GM21515 (cell line): ENCODE measurements at regions not wholly inside any gene's neighbourhood (a gene's known extent, or its start where the extent isn't known, plus 50 kb on each side); places are given as distances from the start of the nearest gene placed in this dataset.

ENCODE experiments used
- ATAC-seq: cut with Tn5 transposase; IDR thresholded peaks from one replicate; pipeline ENCODE4 v1.9.1; 2021; ENCODE audit not compliant: unreplicated experiment

DNA sequence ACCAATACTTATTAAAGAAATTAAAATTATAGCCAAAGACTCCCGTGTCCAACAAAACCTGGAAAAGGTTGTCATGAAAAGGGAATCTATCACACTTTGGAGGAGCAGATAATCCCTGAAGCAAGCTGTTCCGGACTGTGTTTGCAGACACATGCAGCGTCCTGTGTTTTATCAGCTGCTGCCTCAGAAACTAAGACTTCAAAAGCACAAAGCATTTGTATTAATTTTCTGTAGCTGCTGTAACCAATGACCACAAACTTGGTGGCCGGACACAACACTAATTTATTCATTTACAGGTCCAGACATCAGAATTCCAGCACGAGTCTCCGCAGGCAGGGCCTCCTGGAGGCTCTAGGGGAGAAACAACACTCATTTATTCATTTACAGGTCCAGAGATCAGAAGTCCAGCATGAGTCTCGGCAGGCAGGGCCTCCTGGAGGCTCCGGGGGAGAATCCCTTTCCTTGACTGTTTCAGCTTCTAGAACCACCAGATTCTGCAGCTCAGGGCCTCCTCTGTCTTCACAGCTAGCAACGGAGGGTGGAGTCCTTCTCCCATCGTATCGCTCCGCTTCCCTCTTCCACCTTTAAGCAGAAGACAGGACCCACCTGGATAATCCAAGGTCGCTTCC lies 465.3 kb downstream of the BRD1 start:
- no peak for ATAC-seq

DNA sequence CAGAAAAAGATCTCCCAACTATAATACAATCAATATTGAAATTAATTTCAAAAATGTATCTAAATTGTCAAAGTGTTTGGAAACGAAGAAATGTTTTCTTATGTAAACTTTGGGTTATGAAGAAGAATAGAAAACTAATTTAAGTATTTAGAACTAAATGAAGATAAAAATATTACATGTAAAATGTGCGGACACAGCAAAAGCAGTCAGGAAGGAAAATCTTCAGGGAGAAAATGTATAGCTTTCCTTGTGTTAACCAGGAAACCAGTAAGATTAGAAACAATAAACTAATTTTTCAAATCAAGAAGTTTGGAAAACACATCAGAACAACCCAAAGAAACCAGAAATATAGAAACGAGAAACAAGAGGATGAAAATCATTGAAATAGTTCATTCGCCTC lies 466.5 kb downstream of the BRD1 start:
- ATAC-seq = no peak

DNA sequence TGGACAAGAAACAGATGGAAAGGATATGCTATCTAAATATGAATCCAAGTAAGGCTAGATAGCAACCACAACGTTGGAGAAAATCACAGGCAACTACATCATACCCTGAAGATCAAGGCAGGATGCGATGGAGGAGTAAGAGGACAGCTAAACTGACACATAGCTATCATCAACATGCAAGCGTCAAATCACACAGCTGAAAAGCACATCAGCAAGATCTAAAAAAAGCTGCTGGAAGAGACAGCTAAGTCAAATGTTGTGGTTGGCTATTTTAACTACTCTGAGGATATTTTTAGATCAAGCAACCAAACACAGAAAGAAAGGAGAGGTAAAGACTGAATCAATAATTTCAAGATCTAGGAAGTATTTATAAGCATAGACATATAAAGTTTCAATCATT lies 466.9 kb downstream of the BRD1 start:
- no peak for ATAC-seq

DNA sequence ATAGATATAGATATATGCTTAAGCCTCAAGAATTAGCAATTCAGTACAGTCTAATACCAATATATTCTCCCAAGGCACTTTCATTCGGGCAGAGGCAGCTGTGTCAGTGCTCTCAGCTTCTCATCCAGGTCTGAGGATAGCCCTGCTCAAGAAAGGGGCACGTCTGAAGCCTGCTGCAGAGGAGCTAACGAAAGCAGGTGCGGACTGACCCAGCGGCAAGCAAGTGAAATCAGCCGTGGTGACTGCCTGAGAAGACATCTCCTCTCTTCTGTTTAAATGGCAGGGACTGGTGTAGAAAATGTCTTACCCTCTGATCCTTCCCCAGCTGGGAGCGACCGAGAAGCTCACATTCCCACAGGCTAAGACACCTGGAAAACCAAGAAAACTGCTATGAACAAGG lies 468.6 kb downstream of the BRD1 start:
- no peak for ATAC-seq

DNA sequence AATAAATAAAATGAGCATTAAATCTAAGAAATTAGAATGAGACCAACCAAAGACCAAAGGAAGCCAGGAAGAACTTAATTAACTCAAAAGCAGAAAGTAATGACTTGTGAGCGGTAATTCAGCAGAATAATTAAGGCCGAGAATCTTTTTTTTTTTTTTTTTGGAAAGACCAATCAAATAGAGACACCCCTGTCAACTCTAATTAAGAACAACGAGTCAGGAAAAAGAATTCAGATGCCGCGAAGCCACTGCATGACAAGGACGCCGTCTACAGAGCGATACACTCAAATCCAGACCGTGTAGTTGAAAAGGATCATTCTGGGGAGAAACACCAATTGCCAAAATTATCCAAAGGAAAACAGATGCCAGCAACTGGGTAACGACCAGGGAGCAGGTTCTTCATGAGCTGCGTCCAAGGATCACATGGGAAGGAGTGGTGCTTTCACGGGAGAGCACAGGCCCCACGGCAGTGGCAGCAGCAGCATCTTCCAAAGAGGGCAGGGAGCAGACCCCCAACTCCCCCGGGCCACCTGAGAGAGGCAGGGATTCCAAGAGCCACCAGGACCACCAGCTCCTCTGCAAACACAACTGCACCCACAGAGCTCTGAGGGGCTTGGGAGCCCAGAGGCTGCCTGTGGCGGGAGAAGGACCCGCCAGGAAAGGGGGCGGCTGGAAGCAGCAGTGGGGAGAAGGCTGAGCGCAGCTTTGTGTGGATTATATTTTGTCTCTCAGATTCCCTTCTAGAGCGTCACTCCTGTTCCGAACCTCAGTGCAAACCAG lies 469.8 kb downstream of the BRD1 start:
- no peak for ATAC-seq

DNA sequence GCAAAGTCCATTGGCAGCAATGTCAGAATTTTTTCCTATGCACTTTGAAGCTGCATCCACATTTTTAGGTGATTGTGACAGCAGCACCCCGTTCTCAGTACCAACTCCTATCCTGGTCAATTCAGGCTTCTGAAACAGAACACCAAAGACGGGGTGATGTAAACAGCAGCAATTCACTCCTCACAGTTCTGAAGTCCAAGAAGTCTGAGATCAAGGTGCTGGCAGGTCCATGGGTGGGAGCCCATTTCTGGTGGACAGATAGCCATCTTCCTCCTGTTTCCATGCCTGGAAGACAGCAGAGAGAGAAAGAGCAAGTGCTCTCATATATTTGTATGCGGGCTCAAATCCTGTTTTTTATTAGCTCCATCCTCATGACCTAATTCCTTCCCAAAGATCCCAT lies 471.2 kb downstream of the BRD1 start:
- ATAC-seq = no peak

DNA sequence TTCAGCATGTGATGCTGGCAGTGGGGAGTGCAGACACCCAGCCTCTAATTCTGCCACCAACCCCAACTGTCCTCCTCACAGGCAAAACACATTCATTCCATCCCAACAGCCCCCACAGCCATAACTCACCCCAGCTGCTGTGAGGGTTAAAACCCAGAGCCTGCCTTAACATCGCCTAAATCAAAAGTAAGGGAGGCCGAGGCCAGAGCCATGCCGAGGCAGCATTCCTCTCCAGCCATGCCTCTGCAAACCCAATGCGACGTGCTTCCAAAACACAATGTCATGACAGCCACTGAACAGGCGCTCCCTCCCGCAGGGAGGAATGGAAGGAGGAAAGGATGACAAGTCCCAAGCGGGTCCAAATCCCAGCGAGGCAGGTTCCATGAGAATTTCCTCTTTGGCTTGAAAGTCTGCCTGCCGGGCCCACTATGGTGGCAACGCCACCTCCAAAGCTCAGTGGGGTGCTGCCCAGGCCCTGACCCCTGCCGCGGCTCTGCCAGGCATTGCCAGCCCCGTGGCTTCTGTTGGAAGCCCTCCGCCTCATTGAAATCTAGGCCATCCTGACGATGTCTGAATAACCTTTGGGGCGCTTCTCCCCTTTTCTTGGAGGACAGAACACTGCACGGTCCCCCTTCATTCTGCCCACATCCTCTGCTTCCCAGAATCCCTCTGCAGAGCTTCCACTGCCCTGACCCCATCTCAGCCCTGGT lies 472.3 kb downstream of the BRD1 start:
- no peak for ATAC-seq

DNA sequence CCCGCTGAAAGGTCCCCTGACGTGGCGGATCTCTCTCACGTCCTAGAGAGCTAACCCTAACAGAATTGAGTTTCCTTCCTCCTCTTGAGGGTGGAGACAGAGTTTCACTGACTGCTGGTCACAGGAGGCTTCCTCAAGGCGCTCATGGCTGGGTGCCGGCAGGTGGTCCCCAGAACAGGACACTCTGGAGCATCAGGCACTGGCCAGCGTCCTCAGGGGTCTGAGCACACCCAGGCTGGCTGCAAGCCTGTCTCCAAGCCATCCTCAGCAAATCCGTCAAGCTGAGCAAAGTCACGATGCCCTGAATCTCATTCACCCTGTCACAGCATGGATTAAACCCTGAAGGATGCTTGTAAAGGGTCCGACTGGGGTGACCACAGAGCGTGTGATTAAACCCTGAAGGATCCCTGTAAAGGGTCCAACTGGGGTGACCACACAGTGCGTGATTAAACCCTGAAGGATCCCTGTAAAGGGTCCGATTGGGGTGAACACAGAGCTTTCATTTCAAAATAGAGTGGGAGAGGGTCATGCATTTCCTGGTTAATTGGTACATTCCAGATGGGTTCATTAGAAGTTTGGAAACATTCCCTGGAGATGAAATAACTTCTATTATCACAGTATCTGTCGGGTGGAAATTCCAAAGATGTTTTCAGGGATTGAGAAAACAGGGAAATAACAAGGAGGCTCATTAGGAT lies 473.0 kb downstream of the BRD1 start:
- ATAC-seq = no peak

DNA sequence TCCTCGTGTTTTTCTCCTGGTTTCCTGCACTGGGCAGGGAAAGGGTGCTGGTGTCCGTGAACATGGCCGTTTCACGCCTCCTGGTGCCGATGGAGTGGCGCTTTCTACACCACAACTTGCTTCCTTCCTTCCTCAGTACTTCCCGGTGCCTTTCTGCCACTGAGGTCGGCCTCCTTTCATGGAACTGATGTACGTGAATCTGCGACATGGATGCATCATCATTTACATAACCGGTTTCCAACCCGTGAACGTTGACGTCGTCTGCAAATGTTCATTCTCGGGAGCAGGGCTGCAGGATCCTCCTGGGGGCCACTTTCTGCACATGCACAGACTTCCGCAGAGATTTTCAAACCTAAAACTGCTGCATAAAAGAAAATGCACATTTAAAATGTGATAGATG lies 474.4 kb downstream of the BRD1 start:
- ATAC-seq = no peak

DNA sequence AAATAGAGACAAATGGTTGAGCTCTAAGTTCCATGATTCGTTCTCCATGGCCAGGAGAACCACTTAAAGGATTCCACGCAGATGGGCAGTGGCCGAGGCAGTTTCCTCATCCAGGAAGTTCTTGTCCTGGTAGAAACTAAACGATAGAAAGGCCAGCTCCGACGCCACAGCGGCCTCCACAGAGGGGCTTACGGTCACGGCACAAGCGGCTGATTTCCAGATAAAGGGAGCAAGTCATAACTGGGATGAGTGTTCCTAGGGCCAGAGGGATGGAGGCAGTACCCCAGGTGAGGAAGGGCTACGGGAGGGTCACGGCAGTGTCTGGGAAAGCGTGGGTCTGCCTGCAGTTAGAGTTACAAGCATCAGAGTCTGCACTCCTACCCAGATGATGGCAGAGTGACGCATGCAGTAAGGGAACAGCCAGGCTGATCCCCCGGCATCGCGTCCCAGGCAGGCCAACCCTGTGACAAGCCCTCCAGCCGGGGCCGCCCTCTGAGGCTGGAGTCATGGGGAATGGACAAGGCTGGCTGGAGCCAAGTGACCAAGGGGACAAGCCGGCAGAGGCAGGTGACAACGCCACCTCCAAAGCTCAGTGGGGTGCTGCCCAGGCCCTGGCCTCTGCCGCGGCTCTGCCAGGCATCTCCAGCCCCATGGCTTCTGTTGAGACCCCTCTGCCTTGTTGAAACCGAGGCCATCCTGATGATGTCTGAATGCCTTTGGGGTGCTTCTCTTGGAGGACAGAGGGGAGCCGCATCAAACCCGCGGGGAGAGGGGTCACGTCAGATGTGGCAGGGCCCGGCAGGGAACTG lies 475.1 kb downstream of the BRD1 start:
- ATAC-seq = no peak

DNA sequence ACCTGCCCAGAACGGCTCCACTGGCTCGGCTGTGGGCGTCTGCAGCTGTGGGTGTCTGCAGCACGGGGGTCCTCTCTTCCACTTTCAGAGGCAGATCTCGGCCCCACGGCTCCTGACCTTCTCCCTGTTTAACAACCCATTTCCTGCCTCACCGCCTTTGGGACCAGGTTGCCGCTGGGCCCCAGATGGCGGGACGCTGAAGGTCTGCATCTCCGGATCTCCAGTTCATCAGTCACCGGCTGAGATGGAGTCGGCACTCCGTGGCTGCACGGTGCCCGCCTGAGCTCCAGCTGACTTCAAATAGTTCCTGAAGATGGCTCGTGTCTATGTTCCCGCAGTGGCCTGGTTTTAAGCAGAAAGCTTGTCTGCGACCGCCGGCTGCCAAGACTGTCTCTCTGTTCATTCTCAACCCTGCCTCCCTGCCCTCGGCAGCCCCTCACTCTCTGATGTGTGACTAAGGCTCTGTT lies 475.9 kb downstream of the BRD1 start:
- no peak for ATAC-seq

DNA sequence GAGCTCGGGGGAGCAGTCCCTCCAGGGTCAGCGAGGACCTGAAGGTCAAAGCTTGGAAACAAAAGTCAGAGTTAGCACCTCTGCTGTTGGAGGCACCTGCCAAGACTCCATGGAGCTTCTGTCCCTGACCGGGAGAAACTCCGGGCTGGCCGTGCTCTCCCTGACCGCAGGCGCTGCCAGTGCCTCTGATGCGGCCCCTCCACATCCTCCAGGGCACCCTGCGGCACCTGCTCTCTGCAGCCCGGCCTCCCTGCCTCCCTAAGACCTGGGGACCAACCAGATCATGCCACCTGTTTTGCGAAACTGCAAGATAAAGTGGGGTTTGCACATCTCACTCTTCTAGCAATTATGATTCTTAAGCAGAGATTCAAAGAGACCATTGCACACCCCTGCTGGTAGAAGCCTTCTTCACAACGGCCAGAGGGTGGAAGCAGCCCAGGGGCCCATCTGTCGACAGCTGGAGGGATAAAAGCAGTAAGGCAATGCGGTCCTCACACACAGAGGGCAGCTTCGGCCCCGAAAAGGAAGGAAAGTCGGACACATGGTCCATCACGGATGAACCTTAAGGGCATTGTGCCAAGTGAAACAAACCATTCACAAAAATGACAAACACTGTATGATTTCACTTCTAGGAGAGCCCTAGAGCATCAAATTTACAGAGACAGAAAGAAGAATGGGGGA lies 477.1 kb downstream of the BRD1 start:
- no peak for ATAC-seq

DNA sequence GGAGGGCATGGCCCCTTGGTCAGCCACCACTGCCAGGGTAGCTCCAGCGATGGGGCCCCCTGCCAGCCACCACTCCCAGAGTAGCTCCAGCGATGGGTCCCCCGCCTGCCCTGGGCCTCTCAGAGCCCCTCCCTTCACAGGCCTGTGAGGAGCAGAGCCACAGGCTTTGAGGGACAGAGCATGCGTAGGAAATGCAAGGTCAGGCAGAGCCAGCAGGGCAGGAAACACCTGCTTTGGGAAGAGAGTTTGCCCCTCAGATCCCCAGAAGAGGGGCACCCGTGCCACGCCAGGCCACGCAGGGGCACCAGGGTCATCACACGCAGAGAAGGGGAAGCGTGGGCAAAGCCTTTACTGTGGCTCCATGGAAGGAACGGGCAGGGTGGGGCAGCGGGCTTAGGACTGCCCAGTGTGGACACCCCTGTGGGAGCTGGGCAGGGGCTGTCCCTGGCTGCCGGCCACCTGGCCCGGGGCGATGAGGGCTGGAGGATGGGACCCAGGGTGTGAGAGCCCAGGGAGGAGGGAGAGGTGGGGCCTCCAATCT lies 477.8 kb downstream of the BRD1 start:
- no peak for ATAC-seq

DNA sequence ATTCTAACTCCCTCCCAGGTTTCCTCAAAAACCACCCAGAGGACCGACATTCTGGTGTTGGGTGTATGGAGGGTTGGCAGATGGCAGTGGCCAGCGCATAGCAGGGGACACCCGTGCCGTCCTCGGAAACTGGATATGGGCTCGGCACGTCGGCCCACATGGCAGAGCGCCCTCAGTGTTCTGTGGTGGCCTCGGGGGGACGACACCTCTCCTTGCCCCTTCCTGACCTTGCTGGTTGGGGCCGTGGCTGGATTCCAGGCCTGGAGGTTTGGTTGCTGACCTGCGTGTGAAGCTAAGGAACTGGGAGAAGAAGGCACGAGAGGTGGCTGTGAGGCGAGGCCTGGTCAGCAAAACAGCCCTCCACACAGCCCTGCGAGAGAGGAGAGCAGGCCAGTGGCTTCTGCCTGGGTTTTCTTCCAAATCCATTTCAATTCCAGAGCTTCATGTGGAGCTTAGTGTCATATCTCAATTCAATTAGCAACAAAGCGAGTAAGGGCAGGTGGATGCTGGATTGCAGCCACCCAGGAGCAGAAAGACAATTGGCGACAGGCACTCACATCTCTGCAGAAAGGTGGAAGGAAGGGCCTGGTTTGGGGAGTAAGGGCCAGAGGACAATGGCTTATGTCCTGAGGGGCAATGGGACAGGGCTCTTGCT lies 478.4 kb downstream of the BRD1 start:
- ATAC-seq = no peak

DNA sequence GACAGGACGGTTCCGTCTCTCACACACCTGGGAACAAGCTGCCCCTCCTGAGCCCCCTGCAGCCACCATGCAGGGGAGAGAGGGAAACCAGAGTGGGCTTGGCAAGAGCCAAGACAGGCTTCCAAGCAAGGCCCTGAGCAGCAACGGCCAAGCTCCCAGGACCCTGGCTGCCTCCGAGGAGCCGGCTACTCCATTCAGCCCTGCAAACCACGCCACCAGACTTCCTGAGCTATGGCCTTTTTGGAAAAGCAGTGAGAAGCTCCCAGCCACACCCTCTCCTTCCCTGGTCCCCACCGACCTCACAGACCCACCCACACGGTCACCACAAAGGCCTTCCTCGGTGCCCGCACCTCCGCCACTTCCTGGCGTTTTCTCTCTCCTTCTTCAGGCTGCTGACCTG lies 479.0 kb downstream of the BRD1 start:
- no peak for ATAC-seq

DNA sequence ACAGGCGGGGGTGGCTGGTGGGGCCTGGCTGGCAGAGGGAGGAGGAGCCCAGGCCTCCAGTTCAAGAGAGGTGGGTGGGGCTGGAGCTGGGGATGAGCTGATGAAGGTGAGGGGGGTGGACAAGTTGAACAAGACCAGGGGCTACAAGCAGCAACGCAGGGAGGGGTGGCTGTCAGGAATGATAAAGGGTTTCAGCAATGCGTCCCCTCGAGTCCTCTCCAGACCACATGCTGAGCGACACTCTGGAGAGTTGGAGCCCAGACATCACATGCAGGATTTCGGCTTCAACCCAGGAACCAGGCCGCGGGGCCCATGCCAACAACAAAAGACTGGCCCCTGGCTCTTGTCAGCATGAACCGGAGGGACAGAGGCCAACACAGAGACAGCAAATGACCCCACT lies 480.3 kb downstream of the BRD1 start:
- ATAC-seq = no peak

DNA sequence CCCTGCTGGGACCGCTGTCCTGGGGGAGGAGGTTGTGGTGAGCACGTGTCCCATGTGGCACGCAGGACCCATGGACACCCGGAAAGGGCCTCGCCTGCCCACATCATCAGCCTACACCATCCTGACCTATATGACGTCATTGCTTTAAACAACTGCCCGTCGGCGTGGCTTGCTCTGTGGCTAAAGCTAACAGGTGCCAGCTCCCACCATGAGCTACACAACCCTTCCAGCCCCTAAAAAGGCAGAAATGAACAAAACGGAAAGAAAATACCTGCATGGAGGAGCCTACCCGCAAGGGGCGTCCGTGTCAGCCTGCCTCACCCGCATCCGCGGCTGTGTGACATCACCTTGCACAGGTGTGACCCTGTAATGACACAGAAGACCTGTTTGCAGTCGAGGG lies 481.8 kb downstream of the BRD1 start:
- no peak for ATAC-seq

DNA sequence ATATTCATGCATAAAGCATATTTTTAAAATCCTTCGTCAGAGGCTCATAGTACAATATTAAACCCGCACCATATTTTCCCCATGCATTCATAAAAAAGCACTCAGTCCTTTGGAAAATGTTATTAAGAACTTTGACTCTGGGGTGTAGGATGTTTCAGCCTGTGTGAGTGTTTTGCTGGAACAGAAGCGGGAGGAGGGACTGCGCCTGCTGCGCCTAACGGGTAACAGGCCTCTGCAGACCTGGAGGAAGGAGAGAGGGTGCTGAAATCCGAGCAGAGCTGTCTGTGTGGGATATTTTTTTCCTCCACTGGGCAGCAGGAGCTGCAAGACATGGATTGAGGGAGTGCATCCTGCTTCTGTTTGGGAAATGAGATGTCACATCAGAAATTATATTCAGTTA lies 483.0 kb downstream of the BRD1 start:
- no peak for ATAC-seq

DNA sequence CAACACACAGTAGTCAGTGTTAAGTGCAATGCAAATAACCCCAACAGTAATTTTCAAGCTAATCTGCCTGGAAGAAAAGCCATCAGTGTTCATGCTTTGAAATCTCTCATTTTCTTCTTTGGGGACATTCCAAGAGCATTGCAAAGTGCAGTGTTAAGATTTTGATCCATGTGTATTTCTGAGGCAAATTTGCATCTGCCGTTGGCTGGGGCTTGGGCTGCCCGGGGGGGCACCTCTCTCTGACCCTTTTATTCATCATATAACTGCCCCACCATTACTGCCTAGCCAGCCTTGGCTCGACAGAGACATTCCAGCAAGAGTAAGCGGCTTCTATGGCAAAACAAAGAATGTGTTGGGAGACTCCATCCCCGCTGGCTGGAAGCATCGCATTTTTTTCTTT lies 483.5 kb downstream of the BRD1 start:
- no peak for ATAC-seq
